ENCODE measurements at regions not wholly inside any gene's neighbourhood (a gene's known extent, or its start where the extent isn't known, plus 50 kb on each side); places are given as distances from the start of the nearest gene placed in this dataset.

DNA sequence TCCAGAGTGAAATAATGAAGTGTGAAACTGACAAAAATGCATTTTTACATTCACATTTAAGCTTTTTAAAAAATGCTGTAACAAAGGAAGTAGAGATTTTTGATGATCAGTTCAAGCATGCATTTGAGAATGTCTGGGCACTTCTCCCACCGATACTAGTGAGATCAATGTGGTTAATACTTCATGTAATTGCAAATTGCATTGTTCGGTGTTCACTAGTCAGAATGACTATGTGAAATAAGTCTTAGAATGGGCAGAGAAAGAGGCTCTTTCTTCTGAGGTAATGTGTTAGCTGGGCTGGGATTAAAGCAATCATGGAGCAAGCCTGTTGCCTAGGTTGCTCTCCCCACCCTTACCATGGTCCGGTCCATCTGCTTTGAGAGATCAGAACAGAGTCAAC lies 587.0 kb upstream of the GRM7 start:
- TF ChIP-seq, protein P1, sequence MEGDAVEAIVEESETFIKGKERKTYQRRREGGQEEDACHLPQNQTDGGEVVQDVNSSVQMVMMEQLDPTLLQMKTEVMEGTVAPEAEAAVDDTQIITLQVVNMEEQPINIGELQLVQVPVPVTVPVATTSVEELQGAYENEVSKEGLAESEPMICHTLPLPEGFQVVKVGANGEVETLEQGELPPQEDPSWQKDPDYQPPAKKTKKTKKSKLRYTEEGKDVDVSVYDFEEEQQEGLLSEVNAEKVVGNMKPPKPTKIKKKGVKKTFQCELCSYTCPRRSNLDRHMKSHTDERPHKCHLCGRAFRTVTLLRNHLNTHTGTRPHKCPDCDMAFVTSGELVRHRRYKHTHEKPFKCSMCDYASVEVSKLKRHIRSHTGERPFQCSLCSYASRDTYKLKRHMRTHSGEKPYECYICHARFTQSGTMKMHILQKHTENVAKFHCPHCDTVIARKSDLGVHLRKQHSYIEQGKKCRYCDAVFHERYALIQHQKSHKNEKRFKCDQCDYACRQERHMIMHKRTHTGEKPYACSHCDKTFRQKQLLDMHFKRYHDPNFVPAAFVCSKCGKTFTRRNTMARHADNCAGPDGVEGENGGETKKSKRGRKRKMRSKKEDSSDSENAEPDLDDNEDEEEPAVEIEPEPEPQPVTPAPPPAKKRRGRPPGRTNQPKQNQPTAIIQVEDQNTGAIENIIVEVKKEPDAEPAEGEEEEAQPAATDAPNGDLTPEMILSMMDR (IDR thresholded peaks at IDR 0.05; ENCODE audit: insufficient read depth, low read depth, low read length): no peak
- no peak for TF ChIP-seq EZH2 (IDR thresholded peaks at IDR 0.05; ENCODE audit: insufficient read depth, low read length)
